Endodermal cell (in vitro differentiated cells): ENCODE measurements at regions not wholly inside any gene's neighbourhood (a gene's known extent, or its start where the extent isn't known, plus 50 kb on each side); places are given as distances from the start of the nearest gene placed in this dataset.

Experiments
- DNase-seq: peaks from one replicate; pipeline ENCODE4 v3.0.0-alpha.2; 2017
- H3K27ac ChIP-seq: 2 replicates; pipeline ENCODE4 v1.5.1; 2013; ENCODE audit warnings: mild to moderate bottlenecking, low read depth, low read length, moderate library complexity
- H3K27me3 ChIP-seq: 2 replicates; pipeline ENCODE4 v1.6.1; 2013; ENCODE audit warnings: mild to moderate bottlenecking, low read length, moderate library complexity; ENCODE audit not compliant: insufficient read depth, control insufficient read depth, poor library complexity, severe bottlenecking
- H3K36me3 ChIP-seq: 2 replicates; pipeline ENCODE4 v1.7.0; 2013; ENCODE audit warnings: mild to moderate bottlenecking, low read length, moderate library complexity; ENCODE audit not compliant: control insufficient read depth, insufficient read depth
- H3K4me1 ChIP-seq: one replicate; pipeline ENCODE4 v1.7.0; 2013; ENCODE audit warnings: low read length; ENCODE audit not compliant: control insufficient read depth, insufficient read depth
- H3K4me3 ChIP-seq: 2 replicates; pipeline ENCODE4 v1.5.1; 2013; ENCODE audit warnings: mild to moderate bottlenecking, low read length, moderate library complexity
- H3K9ac ChIP-seq: 2 replicates; pipeline ENCODE4 v1.6.1; 2013; ENCODE audit warnings: mild to moderate bottlenecking, low read length, moderate library complexity; ENCODE audit not compliant: poor library complexity, severe bottlenecking; ENCODE audit errors: extremely low read depth
- H3K9me3 ChIP-seq: 2 replicates; pipeline ENCODE4 v1.6.1; 2013; ENCODE audit warnings: mild to moderate bottlenecking, low read length, moderate library complexity; ENCODE audit not compliant: control insufficient read depth
- H3K27ac Mint-ChIP-seq: 2 replicates; pipeline ENCODE4 v1.8.0; 2020; ENCODE audit warnings: mixed read lengths
- H3K27me3 Mint-ChIP-seq: 2 replicates; pipeline ENCODE4 v1.8.0; 2021; ENCODE audit warnings: mild to moderate bottlenecking, mixed read lengths; ENCODE audit not compliant: insufficient read depth
- H3K36me3 Mint-ChIP-seq: 2 replicates; pipeline ENCODE4 v1.8.0; 2020; ENCODE audit warnings: low read depth, mixed read lengths
- H3K4me1 Mint-ChIP-seq: 2 replicates; pipeline ENCODE4 v1.8.0; 2020; ENCODE audit warnings: mixed read lengths
- H3K4me3 Mint-ChIP-seq: 2 replicates; pipeline ENCODE4 v1.8.0; 2020; ENCODE audit warnings: mild to moderate bottlenecking, moderate library complexity, mixed read lengths
- H3K9me3 Mint-ChIP-seq: 2 replicates; pipeline ENCODE4 v1.8.0; 2020; ENCODE audit warnings: mild to moderate bottlenecking, mixed read lengths
- WGBS, 2 experiments: methylation state at CpG; one replicate each; pipeline versions ENCODE4 v1.1.5 to v1.1.7; 2013; ENCODE audit warnings: missing lambda C conversion rate in 2 of 2, mixed read lengths in 1 of 2; ENCODE audit not compliant: insufficient coverage in 1 of 2, insufficient read length in 1 of 2; 5-methylcytosine and 5-hydroxymethylcytosine counted together
- TF ChIP-seq, protein P1 (sequence below): fragments of 200-600 bp; sonication (generic); conservative IDR thresholded peaks from 2 replicates; pipeline ENCODE4 v1.5.0; 2021; ENCODE audit warnings: antibody characterized with exemption, mild to moderate bottlenecking

DNA sequence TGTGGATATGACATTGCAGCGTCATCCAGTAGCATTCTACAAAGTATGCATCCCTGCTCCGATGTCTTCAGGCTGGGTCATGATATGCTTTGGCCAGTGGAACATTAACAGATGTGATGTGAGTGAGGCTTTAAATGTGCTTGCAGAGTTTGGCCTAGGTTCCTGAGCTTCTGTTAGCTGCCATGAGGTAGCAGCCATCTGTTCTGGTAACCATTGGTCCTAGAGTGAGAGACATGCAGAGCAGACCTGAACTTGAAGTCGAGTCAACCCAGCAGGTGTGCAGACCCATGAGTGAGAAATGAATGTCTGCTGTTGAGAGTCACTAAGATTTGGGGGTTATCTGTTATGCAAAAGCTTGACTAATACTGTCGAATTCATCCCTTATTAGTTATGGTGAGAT is 73.8 kb upstream of the NABP1 start:
- 95% methylated on average over 4 of the region's 4 CpGs; no CpG with 5 or more reads in 1 of the 2 experiments for WGBS, 2 experiments
- no peaks in the 10 kb centered on the region for H3K27me3 Mint-ChIP-seq
- H3K4me3 Mint-ChIP-seq: no peak overlapping the region
- TF ChIP-seq, protein P1, sequence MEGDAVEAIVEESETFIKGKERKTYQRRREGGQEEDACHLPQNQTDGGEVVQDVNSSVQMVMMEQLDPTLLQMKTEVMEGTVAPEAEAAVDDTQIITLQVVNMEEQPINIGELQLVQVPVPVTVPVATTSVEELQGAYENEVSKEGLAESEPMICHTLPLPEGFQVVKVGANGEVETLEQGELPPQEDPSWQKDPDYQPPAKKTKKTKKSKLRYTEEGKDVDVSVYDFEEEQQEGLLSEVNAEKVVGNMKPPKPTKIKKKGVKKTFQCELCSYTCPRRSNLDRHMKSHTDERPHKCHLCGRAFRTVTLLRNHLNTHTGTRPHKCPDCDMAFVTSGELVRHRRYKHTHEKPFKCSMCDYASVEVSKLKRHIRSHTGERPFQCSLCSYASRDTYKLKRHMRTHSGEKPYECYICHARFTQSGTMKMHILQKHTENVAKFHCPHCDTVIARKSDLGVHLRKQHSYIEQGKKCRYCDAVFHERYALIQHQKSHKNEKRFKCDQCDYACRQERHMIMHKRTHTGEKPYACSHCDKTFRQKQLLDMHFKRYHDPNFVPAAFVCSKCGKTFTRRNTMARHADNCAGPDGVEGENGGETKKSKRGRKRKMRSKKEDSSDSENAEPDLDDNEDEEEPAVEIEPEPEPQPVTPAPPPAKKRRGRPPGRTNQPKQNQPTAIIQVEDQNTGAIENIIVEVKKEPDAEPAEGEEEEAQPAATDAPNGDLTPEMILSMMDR: no peak
- DNase-seq: no peak
- no peaks in the 10 kb centered on the region for H3K36me3 ChIP-seq
- no peak overlapping the region for H3K4me3 ChIP-seq
- H3K27ac Mint-ChIP-seq: no peak overlapping the region
- no peaks in the 10 kb centered on the region for H3K9me3 Mint-ChIP-seq
- H3K27ac ChIP-seq: no peak overlapping the region
- no peaks in the 10 kb centered on the region for H3K4me1 Mint-ChIP-seq
- H3K9ac ChIP-seq: no peak overlapping the region
- no peaks in the 10 kb centered on the region for H3K27me3 ChIP-seq
- no peaks in the 10 kb centered on the region for H3K9me3 ChIP-seq
- no peaks in the 10 kb centered on the region for H3K36me3 Mint-ChIP-seq
- H3K4me1 ChIP-seq: no peaks in the 10 kb centered on the region

DNA sequence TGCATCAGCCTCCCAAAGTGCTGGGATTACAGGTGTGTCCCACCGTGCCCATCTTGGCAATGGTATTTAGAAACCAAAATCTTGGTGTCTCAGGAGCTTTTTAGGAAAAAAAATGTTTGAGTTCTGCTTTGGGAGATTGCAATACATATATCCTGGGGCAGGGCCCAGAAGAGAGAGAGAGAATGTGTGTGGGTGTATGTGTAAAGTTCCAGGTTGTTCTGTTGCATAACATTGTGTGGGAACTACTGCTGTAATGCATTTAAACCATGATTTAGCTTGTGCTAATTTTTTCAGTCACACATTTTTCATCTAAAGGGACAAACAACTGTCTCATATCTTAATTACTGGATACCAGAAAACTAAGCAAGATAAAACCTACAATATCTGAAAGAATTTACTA is 70.8 kb upstream of the NABP1 start:
- Histone ChIP-seq H3K4me1 (no peaks in the 10 kb centered on the region), H3K27me3 (no peaks in the 10 kb centered on the region), H3K4me3 (no peak overlapping the region), H3K9me3 (no peaks in the 10 kb centered on the region), H3K9ac (no peak overlapping the region), H3K36me3 (no peaks in the 10 kb centered on the region), H3K27ac (no peak overlapping the region)
- Mint-ChIP-seq H3K9me3 (no peaks in the 10 kb centered on the region), H3K27ac (no peak overlapping the region), H3K27me3 (no peaks in the 10 kb centered on the region), H3K4me1 (no peaks in the 10 kb centered on the region), H3K4me3 (no peak overlapping the region), H3K36me3 (no peaks in the 10 kb centered on the region)
- WGBS, 2 experiments: 88% methylated on average over 1 of the region's 1 CpG; no CpG with 5 or more reads in 1 of the 2 experiments
- DNase-seq: no peak
- TF ChIP-seq, protein P1: no peak

DNA sequence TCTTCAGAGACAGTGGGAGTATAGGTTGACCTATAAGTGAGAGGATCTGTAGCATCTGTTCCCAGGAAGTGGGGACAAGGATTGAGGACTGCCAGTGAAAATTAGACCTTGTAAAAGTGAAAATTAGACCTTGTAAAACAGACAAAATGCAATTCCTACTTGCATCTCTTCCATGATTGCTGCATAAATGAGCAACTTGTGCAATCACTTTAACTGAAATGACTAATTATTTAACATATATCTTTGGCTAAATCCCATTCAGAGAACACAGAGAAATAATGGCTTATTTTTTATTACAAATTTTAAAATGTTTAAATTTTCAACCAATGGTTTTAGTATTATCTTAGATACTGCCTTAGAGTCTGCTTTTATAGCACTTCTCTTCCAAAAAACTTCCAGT is 67.2 kb upstream of the NABP1 start:
- Mint-ChIP-seq H3K36me3 (no peaks in the 10 kb centered on the region), H3K27me3 (no peaks in the 10 kb centered on the region), H3K4me1 (no peaks in the 10 kb centered on the region), H3K4me3 (no peak overlapping the region), H3K9me3 (no peaks in the 10 kb centered on the region), H3K27ac (no peak overlapping the region)
- H3K9ac ChIP-seq: no peak overlapping the region
- DNase-seq: no peak
- H3K9me3 ChIP-seq: no peaks in the 10 kb centered on the region
- H3K27me3 ChIP-seq: no peaks in the 10 kb centered on the region
- H3K27ac ChIP-seq: no peak overlapping the region
- TF ChIP-seq, protein P1: no peak
- H3K36me3 ChIP-seq: no peaks in the 10 kb centered on the region
- H3K4me1 ChIP-seq: no peaks in the 10 kb centered on the region
- H3K4me3 ChIP-seq: no peak overlapping the region
